ENCODE measurements at regions not wholly inside any gene's neighbourhood (a gene's known extent, or its start where the extent isn't known, plus 50 kb on each side); places are given as distances from the start of the nearest gene placed in this dataset.

GRCh38 chr2:12806549-12807242 is 90.0 kb downstream of the TRIB2 start:
- H2AFZ ChIP-seq = no peak overlapping the region
- H3K79me2 ChIP-seq (replicated peaks; ENCODE audit: insufficient read depth) = no peaks in the 10 kb centered on the region
- DNase-seq (ENCODE audit: low spot score) (no peak), ATAC-seq (no peak)
- no peak overlapping the region for H3K4me2 ChIP-seq
- no peaks in the 10 kb centered on the region for H3K9me2 ChIP-seq (ENCODE audit: insufficient read depth)
- no peak overlapping the region for H3K27ac ChIP-seq (ENCODE audit: low read depth)
- H3K27me3 Mint-ChIP-seq (ENCODE audit: insufficient read depth, low read depth, poor library complexity) = no peaks in the 10 kb centered on the region
- H3K27ac Mint-ChIP-seq = no peak overlapping the region
- H3K27me3 ChIP-seq (ENCODE audit: insufficient read depth) = no peaks in the 10 kb centered on the region
- peaks cover 5% of the 10 kb centered on the region for H3K9me3 Mint-ChIP-seq
- TF ChIP-seq STAT1 (IDR thresholded peaks at IDR 0.05; ENCODE audit: unreplicated experiment) (no peak), ETS1 (IDR thresholded peaks at IDR 0.05) (no peak), CREB1 (CRISPR knock-in tag; IDR thresholded peaks at IDR 0.05; ENCODE audit: low read depth) (no peak), NANOG (IDR thresholded peaks at IDR 0.05; ENCODE audit: borderline replicate concordance) (no peak), POLR2AphosphoS5 (IDR thresholded peaks at IDR 0.05; ENCODE audit: low read depth) (no peak), EZH2 (IDR thresholded peaks at IDR 0.05; ENCODE audit: low read depth, unreplicated experiment) (no peak), JUNB (IDR thresholded peaks at IDR 0.05; ENCODE audit: unreplicated experiment) (no peak), REST (IDR thresholded peaks at IDR 0.05; ENCODE audit: unreplicated experiment) (no peak), EZH2phosphoT487 (IDR thresholded peaks at IDR 0.05; ENCODE audit: unreplicated experiment) (no peak), ZNF114 (CRISPR knock-in tag; IDR thresholded peaks at IDR 0.05) (no peak), ZNF462 (CRISPR knock-in tag; IDR thresholded peaks at IDR 0.05) (no peak), CTCF (conservative IDR thresholded peaks at IDR 0.05; ENCODE audit: low read depth in 2 of 2) (no peak), ZNF331 (CRISPR knock-in tag; IDR thresholded peaks at IDR 0.05; ENCODE audit: low read depth) (no peak)
- H3K4me3 ChIP-seq = no peak overlapping the region
- H3K36me3 Mint-ChIP-seq (ENCODE audit: low read depth) = peaks cover 4% of the 10 kb centered on the region; the same call in 2 of the 3 replicates
- no peak overlapping the region for H3K4me3 Mint-ChIP-seq
- H3K36me3 ChIP-seq (ENCODE audit: insufficient read depth) = no peaks in the 10 kb centered on the region
- peaks cover 13% of the 10 kb centered on the region; the same call in 2 of the 3 replicates for H3K4me1 Mint-ChIP-seq
- peaks cover 8% of the 10 kb centered on the region for H3K4me1 ChIP-seq (ENCODE audit: insufficient read depth)
- no peaks in the 10 kb centered on the region for H3F3A ChIP-seq (replicated peaks; ENCODE audit: low read depth)
- H4K20me1 ChIP-seq (replicated peaks; ENCODE audit: insufficient read depth) = no peaks in the 10 kb centered on the region
